Retinal pigment epithelial cell (primary cell): ENCODE measurements at regions not wholly inside any gene's neighbourhood (a gene's known extent, or its start where the extent isn't known, plus 50 kb on each side); places are given as distances from the start of the nearest gene placed in this dataset.
"Not testable (repeated sequence)": the region's sequence is repeated elsewhere in the genome, so short reads cannot be mapped to it uniquely, and the experiment has no call there.

Experiments used
- DNase-seq: peaks from one replicate; pipeline ENCODE4 v3.0.0-alpha.2; 2010; ENCODE audit warnings: low read depth
- H3K4me3 ChIP-seq: 2 replicates; pipeline ENCODE4 v1.5.1; 2011; ENCODE audit warnings: mild to moderate bottlenecking, low read length, control low read depth, moderate library complexity
- CTCF ChIP-seq: conservative IDR thresholded peaks from 2 replicates; pipeline ENCODE4 v1.5.1; 2011; ENCODE audit warnings: low read depth, low read length, control low read depth, inconsistent platforms

- DNase-seq, result no peak
- no peak overlapping the region for H3K4me3 ChIP-seq
- TF ChIP-seq CTCF, result no peak
Measured at GRCh38 chr1:55793856-55794255, 578.7 kb upstream of the USP24 start.

DNA sequence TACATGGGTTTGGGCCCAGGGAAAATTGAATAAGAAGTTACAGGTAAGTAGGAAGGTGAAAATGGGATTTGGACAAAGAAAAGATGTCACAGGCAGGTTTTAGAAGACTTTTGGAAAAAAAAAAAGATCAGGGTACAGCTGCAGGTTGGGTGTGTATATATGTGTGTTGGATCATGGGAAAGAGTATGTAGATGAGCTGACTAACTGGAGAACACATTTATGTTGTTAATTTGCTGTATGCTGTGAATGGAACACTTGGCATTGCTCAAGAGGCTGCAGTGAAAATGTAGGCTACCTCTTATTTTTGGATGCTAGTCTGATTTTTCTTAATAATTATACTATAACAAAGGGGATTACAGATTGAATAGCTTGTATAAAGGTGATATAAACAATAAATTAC lies 577.7 kb upstream of the USP24 start:
- DNase-seq, result no peak
- no peak overlapping the region for H3K4me3 ChIP-seq
- no peak for TF ChIP-seq CTCF

- DNase-seq, result peak; percentile 52
- TF ChIP-seq CTCF, result no peak
- no peak overlapping the region for H3K4me3 ChIP-seq
Measured at GRCh38 chr1:55789466-55789865, 574.3 kb upstream of the USP24 start.

GRCh38 chr1:55786396-55786795 lies 571.2 kb upstream of the USP24 start:
- DNase-seq, result no peak
- TF ChIP-seq CTCF, result no peak
- no peak overlapping the region for H3K4me3 ChIP-seq

GRCh38 chr1:55784941-55785450 lies 569.8 kb upstream of the USP24 start:
- not testable (repeated sequence) for DNase-seq

DNA sequence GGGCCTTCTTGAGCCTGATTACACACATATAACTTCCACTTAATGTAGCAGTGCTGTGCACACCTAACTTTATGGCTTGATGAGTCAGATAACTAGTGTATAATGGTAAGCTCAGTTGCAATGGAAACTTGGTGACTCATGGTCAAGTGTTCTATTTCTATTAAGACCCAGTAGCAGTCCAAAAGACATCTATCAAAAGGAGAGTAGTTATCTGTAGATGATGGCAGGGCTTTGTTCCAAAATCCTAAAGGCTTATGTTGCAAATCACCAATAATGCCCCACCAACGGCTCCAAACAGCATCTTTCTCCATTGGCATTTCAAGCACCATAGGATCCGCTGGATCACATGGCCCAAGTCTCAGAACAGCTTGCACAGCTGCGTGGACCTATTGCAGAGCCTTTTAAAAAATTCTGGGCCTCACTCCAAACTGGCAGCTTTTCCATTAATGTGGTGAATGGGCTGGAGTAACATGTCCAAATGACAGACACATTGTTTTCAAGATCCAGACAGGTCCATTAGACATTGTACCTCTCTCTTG lies 566.8 kb upstream of the USP24 start:
- DNase-seq, result peak; percentile 74
- no peak for TF ChIP-seq CTCF
- no peak overlapping the region for H3K4me3 ChIP-seq

More at GRCh38 chr1:55784941-55785450, 569.8 kb upstream of the USP24 start:
- H3K4me3 ChIP-seq, result not testable (repeated sequence)

DNA sequence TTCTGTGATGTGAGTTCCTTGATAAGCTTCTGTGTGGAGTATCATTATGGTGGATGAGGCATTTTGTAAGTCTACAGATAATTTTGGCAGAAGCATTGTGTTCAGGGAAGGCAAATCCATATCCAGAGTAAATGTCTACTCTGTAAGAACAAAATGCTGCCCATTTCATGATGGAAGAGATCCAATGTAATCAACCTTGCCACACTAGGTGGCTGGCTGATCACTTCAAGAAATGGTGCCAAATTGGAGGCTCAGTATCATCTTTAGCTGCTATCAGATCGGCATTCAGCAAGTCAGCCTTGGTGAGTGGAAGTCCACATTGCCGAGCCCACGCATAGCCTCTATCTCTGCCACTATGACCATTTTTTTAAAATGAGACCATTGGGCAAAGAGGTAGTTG lies 565.8 kb upstream of the USP24 start:
- no peak for DNase-seq
- TF ChIP-seq CTCF, result no peak
- no peak overlapping the region for H3K4me3 ChIP-seq
